K562 (cell line): ENCODE measurements at regions not wholly inside any gene's neighbourhood (a gene's known extent, or its start where the extent isn't known, plus 50 kb on each side); places are given as distances from the start of the nearest gene placed in this dataset.

Source experiments
- ATAC-seq: fragments of 200-7000 bp; cut with Tn5 transposase; 3 replicates; pipeline ENCODE4 v1.9.1; 2020; ENCODE audit warnings: moderate library complexity
- BruUV-seq: library from RNA; stranded (reverse); fragments of 400-500 nt; replicated peaks from 2 replicates; lab custom pipeline; 2021; lab: Mats Ljungman, UMichigan
- CTCF ChIA-PET: fragments of 300-600 bp; formaldehyde crosslinking; extraction: SDS; loops from one replicate; lab custom pipeline; 2021; ENCODE audit warnings: low intra/inter-chr PET ratio; lab: Yijun Ruan, JAX
- POLR2A ChIA-PET: fragments of 300-600, 350-650 bp; sonication (Branson Sonifier 250); formaldehyde crosslinking; extraction: SDS; loops from one replicate; lab custom pipeline; 2021; ENCODE audit warnings: antibody characterized with exemption, inconsistent platforms; lab: Yijun Ruan, JAX
- DNase-seq, 4 experiments: peaks; one replicate each; pipeline versions ENCODE4 v3.0.0 to v3.0.0-alpha.2; 2011 to 2018; ENCODE audit warnings: low spot score in 3 of 4, mixed read lengths in 3 of 4; ENCODE audit errors: extremely low read depth in 1 of 4
- FAIRE-seq: peaks from 2 replicates; lab custom pipeline; 2011; peaks lifted over from hg19 to GRCh38; lab: Jason Lieb, UNC
- H2AFZ ChIP-seq: 2 replicates; pipeline ENCODE4 v1.6.0; 2011; ENCODE audit warnings: low read depth, low read length, control low read depth, inconsistent platforms
- H3K27ac ChIP-seq: fragments of 200-600 bp; 3 replicates; pipeline ENCODE4 v1.8.0; 2011; ENCODE audit warnings: low read depth, mild to moderate bottlenecking, control low read depth, inconsistent platforms, low read length, moderate library complexity, mixed read lengths; ENCODE audit errors: extremely low read depth
- H3K27me3 ChIP-seq, 2 experiments: fragments of 300-600 bp in 1 of 2; 2 replicates in 1 of 2; 3 replicates in 1 of 2; pipeline versions ENCODE4 v1.6.0 to v1.8.0; 2011; ENCODE audit warnings: inconsistent platforms in 2 of 2, low read length in 2 of 2, mild to moderate bottlenecking in 1 of 2, mixed read lengths in 1 of 2, moderate library complexity in 1 of 2; ENCODE audit not compliant: control insufficient read depth in 2 of 2, insufficient read depth in 2 of 2
- H3K36me3 ChIP-seq: fragments of 300-600 bp; 3 replicates; pipeline ENCODE4 v1.8.0; 2011; ENCODE audit warnings: mild to moderate bottlenecking, low read length, inconsistent platforms; ENCODE audit not compliant: control insufficient read depth, insufficient read depth
- H3K4me1 ChIP-seq, 2 experiments: fragments of 200-600 bp in 1 of 2; replicated peaks in 1 of 2; 2 replicates in 1 of 2; 3 replicates in 1 of 2; pipeline versions ENCODE4 v1.5.1 to v1.8.0; 2011; ENCODE audit warnings: inconsistent platforms in 2 of 2, low read length in 2 of 2, mild to moderate bottlenecking in 1 of 2, mixed read lengths in 1 of 2, moderate library complexity in 1 of 2; ENCODE audit not compliant: control insufficient read depth in 2 of 2, insufficient read depth in 2 of 2
- H3K4me2 ChIP-seq: 2 replicates; pipeline ENCODE4 v1.6.1; 2011; ENCODE audit warnings: low read length, control low read depth, inconsistent platforms, mixed read lengths; ENCODE audit not compliant: insufficient read depth
- H3K4me3 ChIP-seq: fragments of 200-600 bp; sonication (generic), shearing (Covaris generic); 2 replicates; pipeline ENCODE4 v1.5.1; 2016; ENCODE audit warnings: control low read depth, inconsistent platforms
- H3K79me2 ChIP-seq: fragments of 200-600 bp; 3 replicates; pipeline ENCODE4 v1.8.0; 2011; ENCODE audit warnings: low read length, inconsistent platforms; ENCODE audit not compliant: control insufficient read depth, insufficient read depth
- H3K9ac ChIP-seq, 2 experiments: 2 replicates each; pipeline versions ENCODE4 v1.6.0 to v1.6.1; 2011; ENCODE audit warnings: low read depth in 2 of 2, low read length in 2 of 2, control low read depth in 1 of 2, inconsistent platforms in 1 of 2, mild to moderate bottlenecking in 1 of 2, mixed read lengths in 1 of 2; ENCODE audit not compliant: insufficient read depth in 1 of 2
- H3K9me1 ChIP-seq: one replicate; pipeline ENCODE4 v1.6.0; 2011; ENCODE audit warnings: inconsistent platforms, mild to moderate bottlenecking, low read length, moderate library complexity; ENCODE audit not compliant: control insufficient read depth, insufficient read depth
- H3K9me3 ChIP-seq: replicated peaks from 2 replicates; pipeline ENCODE4 v1.5.1; 2011; ENCODE audit warnings: low read depth, low read length, inconsistent platforms; ENCODE audit not compliant: control insufficient read depth, insufficient read depth
- H4K20me1 ChIP-seq: replicated peaks from 2 replicates; pipeline ENCODE4 v1.6.1; 2011; ENCODE audit warnings: low read length, inconsistent platforms, mixed read lengths; ENCODE audit not compliant: control insufficient read depth, insufficient read depth
- WGBS: fragments of 100-300 bp; shearing (Covaris generic); methylation state at CpG from one replicate; pipeline ENCODE4 v1.1.6; 2016; ENCODE audit warnings: low coverage, mixed read lengths; ENCODE audit not compliant: insufficient coverage; ENCODE audit errors: missing lambda C conversion rate; 5-methylcytosine and 5-hydroxymethylcytosine counted together
- in situ Hi-C: fragments of 300-500 bp; cut with MboI; formaldehyde crosslinking; loops from 4 replicates; pipeline ENCODE4 v1.15.0; 2018; ENCODE audit warnings: inconsistent platforms, mixed read lengths
- intact Hi-C: fragments of 100-400 bp; cut with micrococcal nuclease; formaldehyde crosslinking; loops from 2 replicates; pipeline ENCODE4 v1.14.2; 2022
- TF ChIP-seq, protein P1 (sequence below): fragments of 450-650 bp; IDR thresholded peaks from 2 replicates; pipeline ENCODE4 v1.6.1; 2017; ENCODE audit warnings: antibody characterized with exemption
- TF ChIP-seq, protein P2 (sequence below), 2 experiments: fragments of 450-650 bp; formaldehyde crosslinking in 1 of 2; IDR thresholded peaks; 2 replicates each; pipeline versions ENCODE4 v1.4.0 to v1.6.1; 2014 to 2020; ENCODE audit warnings: mild to moderate bottlenecking in 2 of 2, borderline replicate concordance in 1 of 2, low read depth in 1 of 2

DNA sequence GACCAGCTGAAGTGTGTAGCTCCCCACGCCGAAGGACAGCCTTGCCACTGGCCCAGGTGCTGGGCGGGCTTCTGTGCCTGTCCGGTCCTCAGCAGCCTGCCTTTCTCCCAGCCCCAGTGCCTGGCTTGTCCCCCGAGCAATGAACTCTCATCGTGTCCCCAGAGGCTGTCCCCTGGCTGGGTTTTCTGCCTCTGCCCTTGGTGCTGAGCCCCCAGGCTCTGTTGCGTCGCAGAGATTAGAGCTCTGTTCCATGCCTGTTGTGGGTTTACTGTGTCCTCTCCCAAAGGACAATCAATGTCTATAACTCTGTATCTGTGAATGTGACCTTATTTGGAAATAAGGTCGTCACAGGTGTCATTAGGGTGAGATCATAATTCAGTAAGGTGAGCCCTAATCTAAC lies 226.1 kb upstream of the SHH start:
- H3K9me3 ChIP-seq, result no peaks in the 10 kb centered on the region
- H3K27me3 ChIP-seq, result peaks cover 39 to 71% of the 10 kb centered on the region in 2 experiments
- no peaks in the 10 kb centered on the region for H3K36me3 ChIP-seq
- no peaks in the 10 kb centered on the region for H3K79me2 ChIP-seq
- no peak for FAIRE-seq
- TF ChIP-seq, protein P1, sequence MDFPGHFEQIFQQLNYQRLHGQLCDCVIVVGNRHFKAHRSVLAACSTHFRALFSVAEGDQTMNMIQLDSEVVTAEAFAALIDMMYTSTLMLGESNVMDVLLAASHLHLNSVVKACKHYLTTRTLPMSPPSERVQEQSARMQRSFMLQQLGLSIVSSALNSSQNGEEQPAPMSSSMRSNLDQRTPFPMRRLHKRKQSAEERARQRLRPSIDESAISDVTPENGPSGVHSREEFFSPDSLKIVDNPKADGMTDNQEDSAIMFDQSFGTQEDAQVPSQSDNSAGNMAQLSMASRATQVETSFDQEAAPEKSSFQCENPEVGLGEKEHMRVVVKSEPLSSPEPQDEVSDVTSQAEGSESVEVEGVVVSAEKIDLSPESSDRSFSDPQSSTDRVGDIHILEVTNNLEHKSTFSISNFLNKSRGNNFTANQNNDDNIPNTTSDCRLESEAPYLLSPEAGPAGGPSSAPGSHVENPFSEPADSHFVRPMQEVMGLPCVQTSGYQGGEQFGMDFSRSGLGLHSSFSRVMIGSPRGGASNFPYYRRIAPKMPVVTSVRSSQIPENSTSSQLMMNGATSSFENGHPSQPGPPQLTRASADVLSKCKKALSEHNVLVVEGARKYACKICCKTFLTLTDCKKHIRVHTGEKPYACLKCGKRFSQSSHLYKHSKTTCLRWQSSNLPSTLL, result no peak
- TF ChIP-seq, protein P2, sequence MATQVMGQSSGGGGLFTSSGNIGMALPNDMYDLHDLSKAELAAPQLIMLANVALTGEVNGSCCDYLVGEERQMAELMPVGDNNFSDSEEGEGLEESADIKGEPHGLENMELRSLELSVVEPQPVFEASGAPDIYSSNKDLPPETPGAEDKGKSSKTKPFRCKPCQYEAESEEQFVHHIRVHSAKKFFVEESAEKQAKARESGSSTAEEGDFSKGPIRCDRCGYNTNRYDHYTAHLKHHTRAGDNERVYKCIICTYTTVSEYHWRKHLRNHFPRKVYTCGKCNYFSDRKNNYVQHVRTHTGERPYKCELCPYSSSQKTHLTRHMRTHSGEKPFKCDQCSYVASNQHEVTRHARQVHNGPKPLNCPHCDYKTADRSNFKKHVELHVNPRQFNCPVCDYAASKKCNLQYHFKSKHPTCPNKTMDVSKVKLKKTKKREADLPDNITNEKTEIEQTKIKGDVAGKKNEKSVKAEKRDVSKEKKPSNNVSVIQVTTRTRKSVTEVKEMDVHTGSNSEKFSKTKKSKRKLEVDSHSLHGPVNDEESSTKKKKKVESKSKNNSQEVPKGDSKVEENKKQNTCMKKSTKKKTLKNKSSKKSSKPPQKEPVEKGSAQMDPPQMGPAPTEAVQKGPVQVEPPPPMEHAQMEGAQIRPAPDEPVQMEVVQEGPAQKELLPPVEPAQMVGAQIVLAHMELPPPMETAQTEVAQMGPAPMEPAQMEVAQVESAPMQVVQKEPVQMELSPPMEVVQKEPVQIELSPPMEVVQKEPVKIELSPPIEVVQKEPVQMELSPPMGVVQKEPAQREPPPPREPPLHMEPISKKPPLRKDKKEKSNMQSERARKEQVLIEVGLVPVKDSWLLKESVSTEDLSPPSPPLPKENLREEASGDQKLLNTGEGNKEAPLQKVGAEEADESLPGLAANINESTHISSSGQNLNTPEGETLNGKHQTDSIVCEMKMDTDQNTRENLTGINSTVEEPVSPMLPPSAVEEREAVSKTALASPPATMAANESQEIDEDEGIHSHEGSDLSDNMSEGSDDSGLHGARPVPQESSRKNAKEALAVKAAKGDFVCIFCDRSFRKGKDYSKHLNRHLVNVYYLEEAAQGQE (IDR thresholded peaks at IDR 0.05; ENCODE audit: borderline replicate concordance), result peak; percentile 16; the same call in 1 of the 2 replicates
- TF ChIP-seq, protein P2 (CRISPR knock-in tag; IDR thresholded peaks at IDR 0.05; ENCODE audit: low read depth), result no peak
- peak; percentile 33 for ATAC-seq
- no peak overlapping the region for H2AFZ ChIP-seq
- no peak overlapping the region for H3K9ac ChIP-seq
- H3K4me3 ChIP-seq, result no peak overlapping the region
- 2% methylated on average over 9 of the region's 9 CpGs for WGBS
- BruUV-seq, result no TSS peak
- no peak for DNase-seq
- in situ Hi-C loops (no loop called here), intact Hi-C loops (no loop called here)
- POLR2A ChIA-PET, result interaction anchor here (0.6 to 1.5 kb wide), 4 partner anchors 8 to 1078 kb away, joined by 3 to 4 read pairs (median 3); no protein-coding TSS in a partner anchor
- peaks cover 0 to 3% of the 10 kb centered on the region in 2 experiments; a peak in 1 of 5 replicates for H3K4me1 ChIP-seq
- CTCF ChIA-PET, result no interaction called here
- H3K27ac ChIP-seq, result no peak overlapping the region
- H3K4me2 ChIP-seq, result no peak overlapping the region
- H3K9me1 ChIP-seq, result no peaks in the 10 kb centered on the region
- peaks cover 8% of the 10 kb centered on the region; the same call in 1 of the 2 replicates for H4K20me1 ChIP-seq
